Suprapubic skin (tissue), 3 donors: ENCODE measurements at regions not wholly inside any gene's neighbourhood (a gene's known extent, or its start where the extent isn't known, plus 50 kb on each side); places are given as distances from the start of the nearest gene placed in this dataset.
"Not testable (repeated sequence)": the region's sequence is repeated elsewhere in the genome, so short reads cannot be mapped to it uniquely, and the experiment has no call there.

Experiments used
- EP300 ChIP-seq: sonication (generic); formaldehyde crosslinking; IDR thresholded peaks from one replicate; pipeline ENCODE4 v1.6.1; 2017; ENCODE audit warnings: antibody characterized with exemption
- POLR2A ChIP-seq, 2 donors: fragments of 450-650 bp; IDR thresholded peaks; one replicate each; pipeline ENCODE4 v1.6.1; 2017; ENCODE audit warnings: antibody characterized with exemption in 2 of 2, mild to moderate bottlenecking in 2 of 2, moderate library complexity in 2 of 2
- TF ChIP-seq, protein P1 (sequence below), 2 donors: fragments of 200-600 bp in 1 of 2; fragments of 450-650 bp in 1 of 2; sonication (generic) in 1 of 2; IDR thresholded peaks; one replicate each; pipeline ENCODE4 v1.5.1; 2016 to 2019; ENCODE audit warnings: antibody characterized with exemption in 2 of 2, mild to moderate bottlenecking in 1 of 2, moderate library complexity in 1 of 2

DNA sequence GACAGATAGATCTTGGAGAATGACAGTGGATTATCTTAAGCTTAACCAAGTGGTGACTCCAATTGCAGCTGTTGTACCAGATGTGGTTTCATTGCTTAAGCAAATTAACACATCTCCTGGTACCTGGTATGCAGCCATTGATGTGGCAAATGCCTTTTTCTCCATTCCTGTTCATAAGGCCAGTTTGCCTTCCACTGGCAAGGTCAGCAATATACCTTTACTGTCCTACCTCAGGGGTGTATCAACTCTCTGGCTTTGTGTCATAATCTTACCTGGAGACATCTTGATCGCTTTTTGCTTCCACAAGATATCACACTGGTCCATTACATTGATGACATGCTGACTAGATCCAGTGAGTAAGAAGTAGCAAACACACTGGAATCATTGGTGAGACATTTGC, 86.3 kb upstream of the RANBP6 start:
- TF ChIP-seq, protein P1, sequence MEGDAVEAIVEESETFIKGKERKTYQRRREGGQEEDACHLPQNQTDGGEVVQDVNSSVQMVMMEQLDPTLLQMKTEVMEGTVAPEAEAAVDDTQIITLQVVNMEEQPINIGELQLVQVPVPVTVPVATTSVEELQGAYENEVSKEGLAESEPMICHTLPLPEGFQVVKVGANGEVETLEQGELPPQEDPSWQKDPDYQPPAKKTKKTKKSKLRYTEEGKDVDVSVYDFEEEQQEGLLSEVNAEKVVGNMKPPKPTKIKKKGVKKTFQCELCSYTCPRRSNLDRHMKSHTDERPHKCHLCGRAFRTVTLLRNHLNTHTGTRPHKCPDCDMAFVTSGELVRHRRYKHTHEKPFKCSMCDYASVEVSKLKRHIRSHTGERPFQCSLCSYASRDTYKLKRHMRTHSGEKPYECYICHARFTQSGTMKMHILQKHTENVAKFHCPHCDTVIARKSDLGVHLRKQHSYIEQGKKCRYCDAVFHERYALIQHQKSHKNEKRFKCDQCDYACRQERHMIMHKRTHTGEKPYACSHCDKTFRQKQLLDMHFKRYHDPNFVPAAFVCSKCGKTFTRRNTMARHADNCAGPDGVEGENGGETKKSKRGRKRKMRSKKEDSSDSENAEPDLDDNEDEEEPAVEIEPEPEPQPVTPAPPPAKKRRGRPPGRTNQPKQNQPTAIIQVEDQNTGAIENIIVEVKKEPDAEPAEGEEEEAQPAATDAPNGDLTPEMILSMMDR (IDR thresholded peaks at IDR 0.05) = not testable (repeated sequence)
- not testable (repeated sequence) for TF ChIP-seq POLR2A (IDR thresholded peaks at IDR 0.05); EP300
